SK-N-SH treated with all-trans-retinoic acid at 6 μM for 48 hours (cell line): ENCODE measurements at regions not wholly inside any gene's neighbourhood (a gene's known extent, or its start where the extent isn't known, plus 50 kb on each side); places are given as distances from the start of the nearest gene placed in this dataset.

ENCODE experiments used
- ATAC-seq: fragments of 200-7000 bp; cut with Tn5 transposase; 3 replicates; pipeline ENCODE4 v1.9.1; 2020; ENCODE audit warnings: mild to moderate bottlenecking, moderate library complexity
- ARNTL ChIP-seq: fragments of 450-650 bp; formaldehyde crosslinking; IDR thresholded peaks from 2 replicates; pipeline ENCODE4 v1.5.0; 2020; ENCODE audit warnings: low read depth, mild to moderate bottlenecking, moderate library complexity, borderline replicate concordance
- BACH2 ChIP-seq: fragments of 250-450 bp; sonication (Bioruptor Pico); IDR thresholded peaks from 2 replicates; pipeline ENCODE4 v1.9.0; 2021; ENCODE audit warnings: mild to moderate bottlenecking, borderline replicate concordance
- CREB5 ChIP-seq: fragments of 250-450 bp; sonication (Bioruptor Pico); IDR thresholded peaks from 2 replicates; pipeline ENCODE4 v1.5.1; 2020; ENCODE audit warnings: low read depth, mild to moderate bottlenecking, moderate library complexity
- CSDC2 ChIP-seq: fragments of 250-450 bp; sonication (Bioruptor Pico); IDR thresholded peaks from 2 replicates; pipeline ENCODE4 v1.5.0; 2020; ENCODE audit warnings: mild to moderate bottlenecking, moderate library complexity
- ESRRG ChIP-seq: fragments of 250-450 bp; sonication (Bioruptor Pico); IDR thresholded peaks from 2 replicates; pipeline ENCODE4 v1.6.1; 2021; ENCODE audit warnings: mild to moderate bottlenecking
- GLIS3 ChIP-seq: fragments of 250-450 bp; sonication (Bioruptor Pico); IDR thresholded peaks from 2 replicates; pipeline ENCODE4 v1.5.0; 2020; ENCODE audit warnings: mild to moderate bottlenecking, moderate library complexity
- OSR1 ChIP-seq: fragments of 250-450 bp; sonication (Bioruptor Pico); IDR thresholded peaks from 2 replicates; pipeline ENCODE4 v1.8.0; 2022; ENCODE audit warnings: moderate library complexity, mild to moderate bottlenecking, inconsistent platforms
- RARB ChIP-seq: fragments of 250-450 bp; sonication (Bioruptor Pico); IDR thresholded peaks from 2 replicates; pipeline ENCODE4 v1.8.0; 2021; ENCODE audit warnings: mild to moderate bottlenecking, moderate library complexity
- SNAI2 ChIP-seq: fragments of 250-450 bp; sonication (Bioruptor Pico); IDR thresholded peaks from 2 replicates; pipeline ENCODE4 v1.5.0; 2020; ENCODE audit warnings: mild to moderate bottlenecking, moderate library complexity
- TCF4 ChIP-seq: fragments of 250-450 bp; sonication (Bioruptor Pico); IDR thresholded peaks from 2 replicates; pipeline ENCODE4 v1.8.0; 2021; ENCODE audit warnings: mild to moderate bottlenecking, moderate library complexity, borderline replicate concordance
- TOX ChIP-seq: fragments of 250-450 bp; sonication (Bioruptor Pico); IDR thresholded peaks from 2 replicates; pipeline ENCODE4 v1.8.0; 2021; ENCODE audit warnings: mild to moderate bottlenecking, moderate library complexity, borderline replicate concordance
- ZFP30 ChIP-seq: fragments of 450-650 bp; formaldehyde crosslinking; IDR thresholded peaks from 2 replicates; pipeline ENCODE4 v1.5.0; 2022; ENCODE audit warnings: mild to moderate bottlenecking, moderate library complexity
- ZNF565 ChIP-seq: fragments of 450-650 bp; formaldehyde crosslinking; conservative IDR thresholded peaks from 2 replicates; pipeline ENCODE4 v1.5.0; 2020; ENCODE audit warnings: low read depth, mild to moderate bottlenecking, moderate library complexity
- ZNF8 ChIP-seq: fragments of 450-650 bp; formaldehyde crosslinking; IDR thresholded peaks from 2 replicates; pipeline ENCODE4 v1.5.0; 2020; ENCODE audit warnings: mild to moderate bottlenecking, moderate library complexity
- TF ChIP-seq, protein P1 (sequence below): fragments of 250-450 bp; sonication (Bioruptor Pico); IDR thresholded peaks from 2 replicates; pipeline ENCODE4 v1.5.0; 2020; ENCODE audit warnings: mild to moderate bottlenecking, moderate library complexity
- TF ChIP-seq, protein P2 (sequence below): fragments of 250-450 bp; sonication (Bioruptor Pico); IDR thresholded peaks from 2 replicates; pipeline ENCODE4 v1.5.1; 2021; ENCODE audit warnings: mild to moderate bottlenecking, moderate library complexity
- TF ChIP-seq, protein P3 (sequence below): fragments of 250-450 bp; sonication (Bioruptor Pico); IDR thresholded peaks from 2 replicates; pipeline ENCODE4 v1.8.0; 2020; ENCODE audit warnings: mild to moderate bottlenecking, moderate library complexity, borderline replicate concordance
- TF ChIP-seq, protein P4 (sequence below): fragments of 250-450 bp; sonication (Bioruptor Pico); IDR thresholded peaks from 2 replicates; pipeline ENCODE4 v1.8.0; 2021; ENCODE audit warnings: low read depth, mild to moderate bottlenecking, moderate library complexity, borderline replicate concordance

DNA sequence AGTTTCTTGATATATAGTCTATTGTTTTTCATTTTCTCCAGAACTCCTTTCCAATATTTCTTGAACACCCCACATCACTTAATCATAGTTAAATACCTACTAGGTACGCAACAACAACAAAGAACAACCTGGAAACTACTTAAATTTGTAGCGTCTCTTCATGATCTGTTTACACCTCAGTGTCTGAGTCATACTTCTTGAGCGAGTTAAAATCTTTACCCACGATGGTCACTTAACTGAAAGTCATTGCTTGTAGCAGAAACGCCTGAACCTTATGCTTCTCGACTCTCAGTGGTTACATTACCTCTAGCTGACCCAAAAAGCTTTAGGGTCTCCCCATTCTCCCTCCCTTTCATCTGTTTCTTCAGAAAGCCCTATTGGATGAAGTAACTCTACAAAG, 131.3 kb downstream of the EN1 start:
- ATAC-seq = no peak

DNA sequence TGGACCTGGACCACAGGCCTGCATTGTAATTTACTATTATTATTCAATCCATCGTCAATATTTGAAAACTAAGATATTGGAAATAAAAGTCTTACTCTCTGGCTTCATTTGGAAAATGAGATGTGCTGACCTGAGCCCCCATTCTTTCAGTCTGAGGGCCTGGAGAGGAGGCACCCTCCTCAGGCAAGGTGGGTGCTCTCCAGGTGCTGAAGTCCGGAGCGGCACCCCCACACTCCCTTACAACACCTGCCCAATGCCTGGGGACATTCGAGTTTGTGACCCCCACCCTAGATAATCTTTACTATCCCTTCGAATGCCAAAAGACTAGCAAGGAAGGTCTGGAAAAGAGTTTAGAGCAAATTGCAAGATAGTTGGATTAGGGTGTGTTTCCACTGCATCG, 133.3 kb downstream of the EN1 start:
- ATAC-seq = no peak
- no peak for TF ChIP-seq TCF4 (CRISPR knock-in tag)
- no peak for TF ChIP-seq ZFP30
- no peak for TF ChIP-seq CREB5 (CRISPR knock-in tag)
- TF ChIP-seq OSR1 = no peak
- no peak for TF ChIP-seq GLIS3
- no peak for TF ChIP-seq ZNF565 (CRISPR knock-in tag)
- TF ChIP-seq, protein P1, sequence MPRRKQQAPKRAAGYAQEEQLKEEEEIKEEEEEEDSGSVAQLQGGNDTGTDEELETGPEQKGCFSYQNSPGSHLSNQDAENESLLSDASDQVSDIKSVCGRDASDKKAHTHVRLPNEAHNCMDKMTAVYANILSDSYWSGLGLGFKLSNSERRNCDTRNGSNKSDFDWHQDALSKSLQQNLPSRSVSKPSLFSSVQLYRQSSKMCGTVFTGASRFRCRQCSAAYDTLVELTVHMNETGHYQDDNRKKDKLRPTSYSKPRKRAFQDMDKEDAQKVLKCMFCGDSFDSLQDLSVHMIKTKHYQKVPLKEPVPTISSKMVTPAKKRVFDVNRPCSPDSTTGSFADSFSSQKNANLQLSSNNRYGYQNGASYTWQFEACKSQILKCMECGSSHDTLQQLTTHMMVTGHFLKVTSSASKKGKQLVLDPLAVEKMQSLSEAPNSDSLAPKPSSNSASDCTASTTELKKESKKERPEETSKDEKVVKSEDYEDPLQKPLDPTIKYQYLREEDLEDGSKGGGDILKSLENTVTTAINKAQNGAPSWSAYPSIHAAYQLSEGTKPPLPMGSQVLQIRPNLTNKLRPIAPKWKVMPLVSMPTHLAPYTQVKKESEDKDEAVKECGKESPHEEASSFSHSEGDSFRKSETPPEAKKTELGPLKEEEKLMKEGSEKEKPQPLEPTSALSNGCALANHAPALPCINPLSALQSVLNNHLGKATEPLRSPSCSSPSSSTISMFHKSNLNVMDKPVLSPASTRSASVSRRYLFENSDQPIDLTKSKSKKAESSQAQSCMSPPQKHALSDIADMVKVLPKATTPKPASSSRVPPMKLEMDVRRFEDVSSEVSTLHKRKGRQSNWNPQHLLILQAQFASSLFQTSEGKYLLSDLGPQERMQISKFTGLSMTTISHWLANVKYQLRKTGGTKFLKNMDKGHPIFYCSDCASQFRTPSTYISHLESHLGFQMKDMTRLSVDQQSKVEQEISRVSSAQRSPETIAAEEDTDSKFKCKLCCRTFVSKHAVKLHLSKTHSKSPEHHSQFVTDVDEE (CRISPR knock-in tag) = no peak
- TF ChIP-seq, all 23 proteins: peak for 0

More for the DNA sequence above, 131.3 kb downstream of the EN1 start:
- no peak for TF ChIP-seq ARNTL (CRISPR knock-in tag)
- no peak for TF ChIP-seq TOX (CRISPR knock-in tag)
- no peak for TF ChIP-seq SNAI2
- TF ChIP-seq ESRRG (CRISPR knock-in tag) = no peak
- TF ChIP-seq, protein P2, sequence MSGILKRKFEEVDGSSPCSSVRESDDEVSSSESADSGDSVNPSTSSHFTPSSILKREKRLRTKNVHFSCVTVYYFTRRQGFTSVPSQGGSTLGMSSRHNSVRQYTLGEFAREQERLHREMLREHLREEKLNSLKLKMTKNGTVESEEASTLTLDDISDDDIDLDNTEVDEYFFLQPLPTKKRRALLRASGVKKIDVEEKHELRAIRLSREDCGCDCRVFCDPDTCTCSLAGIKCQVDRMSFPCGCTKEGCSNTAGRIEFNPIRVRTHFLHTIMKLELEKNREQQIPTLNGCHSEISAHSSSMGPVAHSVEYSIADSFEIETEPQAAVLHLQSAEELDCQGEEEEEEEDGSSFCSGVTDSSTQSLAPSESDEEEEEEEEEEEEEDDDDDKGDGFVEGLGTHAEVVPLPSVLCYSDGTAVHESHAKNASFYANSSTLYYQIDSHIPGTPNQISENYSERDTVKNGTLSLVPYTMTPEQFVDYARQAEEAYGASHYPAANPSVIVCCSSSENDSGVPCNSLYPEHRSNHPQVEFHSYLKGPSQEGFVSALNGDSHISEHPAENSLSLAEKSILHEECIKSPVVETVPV (CRISPR knock-in tag) = no peak
- no peak for TF ChIP-seq OSR1
- TF ChIP-seq ZFP30 = no peak
- no peak for TF ChIP-seq CSDC2 (CRISPR knock-in tag)
- no peak for TF ChIP-seq TCF4 (CRISPR knock-in tag)

DNA sequence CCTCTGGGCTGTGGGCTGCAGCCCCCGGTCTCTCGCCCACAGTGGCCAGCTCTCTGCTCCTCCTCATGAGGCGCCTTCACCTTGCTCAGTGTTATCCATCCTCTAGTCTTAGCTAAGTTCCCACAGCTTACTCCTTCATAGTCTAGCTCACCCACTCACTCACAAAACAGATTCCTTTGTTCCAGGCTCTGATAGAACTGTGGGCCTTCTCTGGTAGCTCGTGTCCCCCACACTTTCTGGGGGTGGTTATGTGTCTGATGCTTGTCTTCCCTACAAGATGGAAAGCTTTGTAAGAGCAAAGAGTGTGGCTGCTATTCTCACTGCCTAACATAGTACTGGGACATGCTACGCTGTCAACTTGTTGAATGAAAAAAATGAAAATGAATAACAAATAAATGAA, 135.8 kb downstream of the EN1 start:
- no peak for ATAC-seq
- TF ChIP-seq ESRRG (CRISPR knock-in tag) (no peak), RARB (CRISPR knock-in tag) (no peak), TOX (CRISPR knock-in tag) (no peak), SNAI2 (no peak), GLIS3 (no peak), ZNF8 (CRISPR knock-in tag) (no peak), OSR1 (no peak), ZFP30 (no peak), BACH2 (no peak), TCF4 (CRISPR knock-in tag) (no peak)
- TF ChIP-seq, protein P3, sequence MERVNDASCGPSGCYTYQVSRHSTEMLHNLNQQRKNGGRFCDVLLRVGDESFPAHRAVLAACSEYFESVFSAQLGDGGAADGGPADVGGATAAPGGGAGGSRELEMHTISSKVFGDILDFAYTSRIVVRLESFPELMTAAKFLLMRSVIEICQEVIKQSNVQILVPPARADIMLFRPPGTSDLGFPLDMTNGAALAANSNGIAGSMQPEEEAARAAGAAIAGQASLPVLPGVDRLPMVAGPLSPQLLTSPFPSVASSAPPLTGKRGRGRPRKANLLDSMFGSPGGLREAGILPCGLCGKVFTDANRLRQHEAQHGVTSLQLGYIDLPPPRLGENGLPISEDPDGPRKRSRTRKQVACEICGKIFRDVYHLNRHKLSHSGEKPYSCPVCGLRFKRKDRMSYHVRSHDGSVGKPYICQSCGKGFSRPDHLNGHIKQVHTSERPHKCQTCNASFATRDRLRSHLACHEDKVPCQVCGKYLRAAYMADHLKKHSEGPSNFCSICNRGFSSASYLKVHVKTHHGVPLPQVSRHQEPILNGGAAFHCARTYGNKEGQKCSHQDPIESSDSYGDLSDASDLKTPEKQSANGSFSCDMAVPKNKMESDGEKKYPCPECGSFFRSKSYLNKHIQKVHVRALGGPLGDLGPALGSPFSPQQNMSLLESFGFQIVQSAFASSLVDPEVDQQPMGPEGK (CRISPR knock-in tag) = no peak

- no peak for ATAC-seq
- TF ChIP-seq CREB5 (CRISPR knock-in tag) (no peak), ZNF8 (CRISPR knock-in tag) (no peak), GLIS3 (no peak)
- TF ChIP-seq, protein P3 (CRISPR knock-in tag) = no peak
- TF ChIP-seq, protein P4, sequence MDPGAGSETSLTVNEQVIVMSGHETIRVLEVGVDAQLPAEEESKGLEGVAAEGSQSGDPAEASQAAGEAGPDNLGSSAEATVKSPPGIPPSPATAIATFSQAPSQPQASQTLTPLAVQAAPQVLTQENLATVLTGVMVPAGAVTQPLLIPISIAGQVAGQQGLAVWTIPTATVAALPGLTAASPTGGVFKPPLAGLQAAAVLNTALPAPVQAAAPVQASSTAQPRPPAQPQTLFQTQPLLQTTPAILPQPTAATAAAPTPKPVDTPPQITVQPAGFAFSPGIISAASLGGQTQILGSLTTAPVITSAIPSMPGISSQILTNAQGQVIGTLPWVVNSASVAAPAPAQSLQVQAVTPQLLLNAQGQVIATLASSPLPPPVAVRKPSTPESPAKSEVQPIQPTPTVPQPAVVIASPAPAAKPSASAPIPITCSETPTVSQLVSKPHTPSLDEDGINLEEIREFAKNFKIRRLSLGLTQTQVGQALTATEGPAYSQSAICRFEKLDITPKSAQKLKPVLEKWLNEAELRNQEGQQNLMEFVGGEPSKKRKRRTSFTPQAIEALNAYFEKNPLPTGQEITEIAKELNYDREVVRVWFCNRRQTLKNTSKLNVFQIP (CRISPR knock-in tag) = no peak
- TF ChIP-seq, protein P2 (CRISPR knock-in tag) = no peak
- TF ChIP-seq, protein P1 (CRISPR knock-in tag) = no peak
These were observed 137.0 kb downstream of the EN1 start for GRCh38 chr2:118710481-118710880.
